ENCODE measurements at regions not wholly inside any gene's neighbourhood (a gene's known extent, or its start where the extent isn't known, plus 50 kb on each side); places are given as distances from the start of the nearest gene placed in this dataset.

GRCh38 chr20:48139262-48140041 lies 354.2 kb upstream of the SULF2 start:
- no peaks in the 10 kb centered on the region; the same call in 1 of the 2 replicates for H4K20me1 ChIP-seq (ENCODE audit: control insufficient read depth, insufficient read depth)
- POLR2A ChIA-PET: no interaction called here
- BruUV-seq (replicated peaks): no TSS peak
- FAIRE-seq: no peak
- H3K9me3 ChIP-seq (replicated peaks; ENCODE audit: control insufficient read depth, insufficient read depth, low read length): no peaks in the 10 kb centered on the region; the same call in 2 of the 3 replicates
- no peak overlapping the region for H3K4me3 ChIP-seq
- no peaks in the 10 kb centered on the region for H3K36me3 ChIP-seq (ENCODE audit: control insufficient read depth in 2 of 2, insufficient read depth in 2 of 2, low read length in 1 of 2)
- peaks cover 0 to 3% of the 10 kb centered on the region in 2 experiments; a peak in 1 of 4 replicates for H3K27me3 ChIP-seq (replicated peaks in 1 of 2; ENCODE audit: control insufficient read depth in 2 of 2, insufficient read depth in 2 of 2, low read length in 1 of 2)
- RAD21 ChIA-PET (ENCODE audit: unreplicated experiment): no interaction called here
- no peaks in the 10 kb centered on the region for H3K4me1 ChIP-seq (ENCODE audit: control insufficient read depth, insufficient read depth, low read length)
- TF ChIP-seq POLR2AphosphoS2 (IDR thresholded peaks at IDR 0.05; ENCODE audit: low read depth, low read length) (no peak), TCF7 (IDR thresholded peaks at IDR 0.05; ENCODE audit: borderline replicate concordance) (no peak), DPF2 (IDR thresholded peaks at IDR 0.05) (no peak), CEBPZ (IDR thresholded peaks at IDR 0.05; ENCODE audit: low read depth, low read length) (no peak), PBX3 (IDR thresholded peaks at IDR 0.05; ENCODE audit: insufficient replicate concordance, low read depth, low read length) (no peak), ZBED1 (IDR thresholded peaks at IDR 0.05; ENCODE audit: borderline replicate concordance) (no peak), MEF2A (IDR thresholded peaks at IDR 0.05; ENCODE audit: insufficient read depth, low read depth, low read length) (no peak), NRF1 (conservative IDR thresholded peaks at IDR 0.05; ENCODE audit: low read depth, low read length) (no peak), HDAC2 (IDR thresholded peaks at IDR 0.05) (no peak), HCFC1 (IDR thresholded peaks at IDR 0.05; ENCODE audit: low read length) (no peak), RB1 (IDR thresholded peaks at IDR 0.05; ENCODE audit: borderline replicate concordance) (no peak), SUZ12 (IDR thresholded peaks at IDR 0.05; ENCODE audit: unreplicated experiment) (no peak), ASH2L (IDR thresholded peaks at IDR 0.05; ENCODE audit: borderline replicate concordance, low read depth) (no peak), PAX8 (IDR thresholded peaks at IDR 0.05) (no peak), BMI1 (IDR thresholded peaks at IDR 0.05; ENCODE audit: borderline replicate concordance) (no peak), IRF4 (IDR thresholded peaks at IDR 0.05; ENCODE audit: low read depth, low read length) (no peak)
- no peaks in the 10 kb centered on the region for H3K79me2 ChIP-seq (ENCODE audit: control insufficient read depth, insufficient read depth, low read length)
- intact Hi-C loops (cut with micrococcal nuclease; ENCODE audit: unreplicated experiment) (no loop called here), in situ Hi-C loops (cut with MboI) (no loop called here)
- no peak overlapping the region for H3K9ac ChIP-seq (ENCODE audit: control insufficient read depth, insufficient read depth, low read length)
- DNase-seq (ENCODE audit: low read depth, low spot score): no peak
- no peak overlapping the region for H2AFZ ChIP-seq (ENCODE audit: control insufficient read depth, low read depth, low read length)
- WGBS (ENCODE audit: insufficient coverage, insufficient replicate concordance, low lambda C conversion rate, missing lambda C conversion rate): 25% methylated on average over 6 of the region's 6 CpGs
- ATAC-seq: no peak
- no peak overlapping the region for H3K27ac ChIP-seq (ENCODE audit: control insufficient read depth, insufficient read depth)
- SMC1A ChIA-PET (ENCODE audit: uncharacterized antibody, unreplicated experiment): no interaction called here
- CTCF ChIA-PET: no interaction called here
- H3K4me2 ChIP-seq (ENCODE audit: control insufficient read depth, insufficient read depth): no peak overlapping the region
